ENCODE measurements at regions not wholly inside any gene's neighbourhood (a gene's known extent, or its start where the extent isn't known, plus 50 kb on each side); places are given as distances from the start of the nearest gene placed in this dataset.

GRCh38 chr2:8437949-8438400 is 243.9 kb upstream of the ID2 start:
- DNase-seq (peak in 1 of 6 donors; percentile 3), FAIRE-seq (no peak), ATAC-seq (no peak)
- no peak overlapping the region for H3K27ac ChIP-seq
- intact Hi-C loops (cut with DNase I), result no loop called here
- no peaks in the 10 kb centered on the region for H3K36me3 ChIP-seq
- no peak for TF ChIP-seq CTCF (IDR thresholded peaks at IDR 0.05)
- no peaks in the 10 kb centered on the region for H3K9me3 ChIP-seq
- no peaks in the 10 kb centered on the region for H3K4me1 ChIP-seq
- H3K4me3 ChIP-seq, result no peak overlapping the region
- WGBS, 2 donors, result 89 to 96% methylated on average over 5 of the region's 5 CpGs
- no peaks in the 10 kb centered on the region for H3K27me3 ChIP-seq

GRCh38 chr2:8438476-8438875 is 243.4 kb upstream of the ID2 start:
- FAIRE-seq, result no peak
- DNase-seq, result peak in 1 of 6 donors; percentile 30
- WGBS, 2 donors, result 92 to 98% methylated on average over 3 of the region's 3 CpGs
- peak in 1 of 4 donors; percentile 61 for ATAC-seq
- Histone ChIP-seq H3K27me3 (no peaks in the 10 kb centered on the region), H3K27ac (no peak overlapping the region), H3K4me3 (no peak overlapping the region), H3K36me3 (no peaks in the 10 kb centered on the region), H3K9me3 (no peaks in the 10 kb centered on the region), H3K4me1 (no peaks in the 10 kb centered on the region)
- intact Hi-C loops (cut with DNase I), result no loop called here
- no peak for TF ChIP-seq CTCF (IDR thresholded peaks at IDR 0.05)

- FAIRE-seq (no peak), DNase-seq (peak in 1 of 6 donors; percentile 12), ATAC-seq (no peak)
- no peaks in the 10 kb centered on the region for H3K36me3 ChIP-seq
- TF ChIP-seq CTCF (IDR thresholded peaks at IDR 0.05), result no peak
- H3K27me3 ChIP-seq, result no peaks in the 10 kb centered on the region
- H3K4me3 ChIP-seq, result no peak overlapping the region
- H3K27ac ChIP-seq, result no peak overlapping the region
- no peaks in the 10 kb centered on the region for H3K9me3 ChIP-seq
- H3K4me1 ChIP-seq, result no peaks in the 10 kb centered on the region
- 94 to 97% methylated on average over 7 of the region's 7 CpGs for WGBS, 2 donors
- intact Hi-C loops (cut with DNase I), result no loop called here
Measured at GRCh38 chr2:8438996-8439395, 242.9 kb upstream of the ID2 start.

- Histone ChIP-seq H3K27me3 (no peaks in the 10 kb centered on the region), H3K4me3 (no peak overlapping the region), H3K27ac (no peak overlapping the region), H3K36me3 (no peaks in the 10 kb centered on the region), H3K4me1 (no peaks in the 10 kb centered on the region), H3K9me3 (no peaks in the 10 kb centered on the region)
- TF ChIP-seq CTCF (IDR thresholded peaks at IDR 0.05), result no peak
- intact Hi-C loops (cut with DNase I), result no loop called here
- peak in 2 of 4 donors; percentile 69 to 75 for ATAC-seq
- FAIRE-seq, result no peak
- 63 to 68% methylated on average over 12 of the region's 12 CpGs for WGBS, 2 donors
- DNase-seq, result peak in 2 of 6 donors; percentile 19 to 29
Measured at GRCh38 chr2:8440029-8440778, 241.7 kb upstream of the ID2 start.

GRCh38 chr2:8441371-8441770 is 240.5 kb upstream of the ID2 start:
- Histone ChIP-seq H3K4me3 (no peak overlapping the region), H3K27me3 (no peaks in the 10 kb centered on the region), H3K9me3 (no peaks in the 10 kb centered on the region), H3K27ac (no peak overlapping the region), H3K36me3 (no peaks in the 10 kb centered on the region), H3K4me1 (no peaks in the 10 kb centered on the region)
- ATAC-seq (no peak), FAIRE-seq (no peak), DNase-seq (peak in 1 of 6 donors; percentile 3)
- no peak for TF ChIP-seq CTCF (IDR thresholded peaks at IDR 0.05)
- intact Hi-C loops (cut with DNase I), result no loop called here
- WGBS, 2 donors, result 83 to 84% methylated on average over 12 of the region's 12 CpGs
